Hematopoietic multipotent progenitor cell treated with erythropoietin and hydrocortisone succinate and interleukin-3 and kit ligand, for 15 days (in vitro differentiated cells): ENCODE measurements at regions not wholly inside any gene's neighbourhood (a gene's known extent, or its start where the extent isn't known, plus 50 kb on each side); places are given as distances from the start of the nearest gene placed in this dataset.
"Not testable (repeated sequence)": the region's sequence is repeated elsewhere in the genome, so short reads cannot be mapped to it uniquely, and the experiment has no call there.

Experiments
- DNase-seq: peaks from one replicate; pipeline ENCODE4 v3.0.0-alpha.2; 2015; ENCODE audit warnings: low spot score

DNA sequence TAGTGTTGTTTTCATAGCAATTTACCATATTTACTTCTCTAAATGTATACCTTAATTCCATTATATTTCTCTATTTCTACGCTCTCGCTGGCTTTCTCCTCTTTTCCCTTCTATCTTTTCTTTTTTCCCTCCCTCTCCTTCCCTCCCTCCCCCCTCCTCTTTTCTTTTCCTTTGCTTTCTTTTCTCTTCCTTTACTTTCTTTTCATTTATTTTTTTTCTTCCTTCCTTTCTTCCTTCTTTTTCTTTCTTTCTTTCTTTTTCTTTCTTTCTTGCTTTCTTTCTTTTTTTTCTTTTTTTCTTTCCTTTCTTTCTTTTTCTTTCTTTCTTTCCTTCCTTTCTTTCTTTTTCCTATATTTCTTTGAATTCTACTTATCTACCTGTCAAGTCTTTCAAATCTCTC lies 533.0 kb upstream of the POT1 start:
- DNase-seq = no peak

DNA sequence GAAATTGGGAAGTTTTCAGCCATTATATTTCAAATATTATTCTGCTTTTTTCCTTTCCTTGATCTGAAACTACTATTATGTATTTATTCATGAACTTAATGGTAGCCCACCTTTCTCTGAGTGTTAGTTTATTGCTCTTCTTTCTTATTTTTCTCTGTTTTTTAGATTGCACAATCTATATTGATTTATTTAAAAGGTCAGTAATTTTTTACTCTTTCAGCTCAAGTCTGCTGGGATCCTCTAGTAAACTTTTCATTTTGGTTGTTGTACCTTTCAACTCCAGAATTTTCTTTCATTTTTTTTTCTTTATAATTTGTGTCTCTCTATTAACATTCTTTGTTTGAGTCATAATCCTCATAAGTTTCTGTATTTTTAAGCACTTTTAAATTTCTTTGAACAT lies 529.4 kb upstream of the POT1 start:
- DNase-seq = no peak

DNA sequence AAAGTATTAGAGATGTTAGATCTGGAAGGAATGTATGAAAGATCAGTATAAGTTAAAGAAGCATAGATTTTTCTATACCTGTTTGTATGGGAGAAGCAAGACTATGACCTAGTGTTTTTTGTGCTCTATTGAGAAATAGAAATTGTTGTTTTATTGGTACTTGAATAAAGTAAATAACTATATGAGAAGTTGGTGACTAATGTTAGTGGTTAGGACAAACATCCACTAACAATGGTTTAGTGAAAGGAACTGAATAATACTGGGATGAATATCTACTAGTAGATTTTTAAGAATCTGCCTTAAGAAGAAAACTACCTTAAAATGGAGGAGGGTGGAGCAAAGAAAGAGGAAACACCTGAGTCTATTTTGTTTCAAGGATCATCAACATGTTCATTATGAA lies 521.1 kb upstream of the POT1 start:
- DNase-seq = no peak

DNA sequence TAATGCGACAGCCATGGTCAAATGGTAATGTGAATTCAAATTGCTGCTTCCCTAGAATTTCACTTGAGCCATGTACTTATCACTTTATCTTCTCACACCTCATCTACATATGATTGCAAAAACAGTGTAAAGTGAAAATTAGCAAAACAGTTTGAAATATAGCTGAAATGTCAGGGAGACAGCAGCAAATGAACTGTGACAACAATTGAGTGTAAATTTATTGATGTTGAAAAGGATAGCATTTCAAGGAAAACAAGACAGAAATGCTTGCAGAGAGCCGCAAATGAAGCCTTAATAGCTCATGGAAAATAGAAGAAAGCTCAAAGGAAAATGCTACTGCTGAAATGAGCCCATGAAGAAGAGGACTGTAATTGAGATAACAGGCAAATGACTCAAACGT lies 516.2 kb upstream of the POT1 start:
- DNase-seq = no peak

DNA sequence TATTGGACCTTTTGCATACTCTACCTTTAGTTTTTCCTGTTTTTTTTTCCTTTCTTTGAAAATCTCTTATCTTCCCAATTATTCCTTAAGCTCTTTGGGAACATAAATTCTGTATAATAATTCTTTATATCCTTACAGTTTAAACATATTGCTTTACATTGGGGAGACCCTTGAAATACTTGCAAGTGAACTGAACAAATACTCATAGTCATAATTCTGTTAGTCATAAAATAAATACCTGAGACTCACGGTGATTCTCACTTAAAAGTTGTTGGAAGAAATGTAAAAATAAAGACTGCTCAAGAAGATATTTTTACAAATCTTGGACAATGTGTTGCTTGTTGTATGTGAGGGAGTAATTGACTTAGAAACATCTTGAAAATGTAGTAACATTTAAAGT lies 515.2 kb upstream of the POT1 start:
- DNase-seq = no peak

DNA sequence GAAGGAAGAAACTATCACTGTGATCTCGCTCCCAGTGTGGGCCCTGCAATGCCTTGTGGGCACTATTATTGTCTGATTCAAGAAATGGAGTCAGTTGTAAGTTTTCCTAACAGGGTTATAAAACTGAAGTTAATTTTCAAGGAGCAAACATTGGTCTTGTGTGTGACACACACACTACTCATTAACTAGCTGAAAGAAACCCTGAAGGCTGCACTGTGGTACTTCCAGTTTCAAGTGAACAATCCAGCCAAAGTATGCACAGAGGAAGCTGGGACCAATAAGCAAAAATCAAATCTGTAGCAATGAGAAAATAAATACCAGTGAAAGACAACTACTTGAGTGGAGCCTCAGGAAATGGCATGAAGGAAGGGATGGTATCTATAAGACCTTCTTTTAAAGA lies 506.6 kb upstream of the POT1 start:
- no peak for DNase-seq

DNA sequence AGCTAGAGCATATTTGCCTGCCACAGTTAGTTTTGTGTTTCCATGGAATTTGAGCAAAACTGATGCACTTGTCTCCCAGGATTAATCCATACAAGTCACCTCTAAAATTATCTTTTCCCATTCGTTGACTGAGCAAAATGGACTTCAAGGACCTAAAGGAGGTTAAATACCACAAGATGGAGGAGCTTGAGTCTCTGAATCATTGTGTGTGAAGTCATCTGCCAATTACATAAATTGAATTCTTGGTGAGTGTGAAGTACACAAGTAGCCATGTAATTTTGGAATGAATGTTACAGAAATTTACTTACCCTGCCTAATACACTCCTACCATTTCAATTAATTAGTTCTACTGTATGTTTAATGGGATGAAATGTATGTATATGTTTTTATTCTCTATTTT lies 501.7 kb upstream of the POT1 start:
- no peak for DNase-seq

DNA sequence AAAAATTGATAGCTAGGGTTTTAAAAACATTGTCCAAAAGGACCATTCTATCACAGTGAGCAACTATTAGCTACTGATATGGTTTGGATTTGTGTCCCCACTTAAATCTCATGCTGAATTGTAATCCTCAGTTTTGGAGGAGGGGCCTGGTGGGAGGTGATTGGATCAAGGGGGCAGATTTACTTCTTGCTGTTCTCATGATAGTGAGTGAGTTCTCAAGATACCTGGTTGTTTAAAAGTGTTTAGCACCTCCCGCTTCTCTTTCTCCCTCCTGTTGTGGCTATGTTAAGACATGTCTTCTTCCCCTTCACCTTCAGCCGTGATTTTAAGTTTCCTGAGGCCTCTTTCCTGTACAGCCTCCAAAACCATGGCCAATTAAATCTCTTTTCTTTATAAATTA lies 500.4 kb upstream of the POT1 start:
- DNase-seq = no peak

DNA sequence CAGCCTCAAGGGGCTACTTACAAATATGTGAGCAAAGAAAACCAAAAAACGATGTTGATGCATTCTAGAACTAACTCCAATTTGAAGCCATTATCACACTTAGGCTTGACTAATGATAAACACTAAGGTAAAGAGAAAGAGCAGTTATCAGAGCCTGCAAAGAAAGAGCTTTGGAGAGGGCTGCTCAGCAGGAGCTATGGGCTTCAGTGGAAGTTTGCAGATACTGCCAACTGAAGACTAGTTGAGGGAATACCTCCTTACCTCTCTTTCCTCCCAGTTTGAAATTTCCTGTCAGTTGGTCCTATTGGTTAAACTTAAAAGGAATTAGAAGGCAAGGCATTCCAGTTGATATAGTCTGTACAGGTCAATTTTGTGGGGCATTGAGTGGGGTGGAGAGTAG lies 498.1 kb upstream of the POT1 start:
- DNase-seq = no peak

DNA sequence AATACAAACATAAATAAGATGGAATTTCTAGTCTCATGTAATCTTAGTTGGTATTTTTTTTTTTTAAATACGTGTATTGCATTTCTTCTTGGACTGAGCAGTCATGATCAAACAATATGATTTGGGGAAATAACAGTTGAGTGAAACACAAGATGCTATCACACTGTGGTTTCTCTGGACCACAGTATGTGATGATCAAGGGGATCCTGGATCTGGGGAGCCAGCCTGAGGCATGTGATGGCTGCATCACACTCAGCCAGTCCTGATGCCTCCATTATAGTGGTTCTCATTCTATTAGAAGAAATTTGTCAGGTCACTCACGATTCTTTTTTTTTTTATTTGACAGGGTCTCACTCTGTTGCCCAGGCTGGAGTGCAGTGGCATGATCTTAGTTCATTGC lies 495.9 kb upstream of the POT1 start:
- DNase-seq = no peak

DNA sequence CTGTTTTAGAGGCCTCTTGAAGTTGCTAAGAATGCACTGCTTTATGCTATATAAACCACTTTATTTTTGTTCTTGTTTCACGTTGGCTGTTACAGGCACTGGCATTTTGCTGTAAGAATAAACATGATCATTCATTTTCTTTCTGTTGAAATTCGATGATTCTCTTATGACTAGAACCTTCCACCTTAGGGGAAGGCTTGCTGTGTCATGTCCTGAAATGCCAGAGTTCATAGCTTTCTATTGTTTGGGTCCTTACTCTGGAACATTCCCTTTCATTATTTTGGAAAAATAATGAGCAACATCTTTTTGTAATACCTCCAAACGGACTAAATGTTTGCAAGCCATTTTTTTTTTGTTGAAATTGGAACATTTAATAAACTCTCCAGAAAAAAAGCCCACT lies 495.1 kb upstream of the POT1 start:
- DNase-seq = no peak

DNA sequence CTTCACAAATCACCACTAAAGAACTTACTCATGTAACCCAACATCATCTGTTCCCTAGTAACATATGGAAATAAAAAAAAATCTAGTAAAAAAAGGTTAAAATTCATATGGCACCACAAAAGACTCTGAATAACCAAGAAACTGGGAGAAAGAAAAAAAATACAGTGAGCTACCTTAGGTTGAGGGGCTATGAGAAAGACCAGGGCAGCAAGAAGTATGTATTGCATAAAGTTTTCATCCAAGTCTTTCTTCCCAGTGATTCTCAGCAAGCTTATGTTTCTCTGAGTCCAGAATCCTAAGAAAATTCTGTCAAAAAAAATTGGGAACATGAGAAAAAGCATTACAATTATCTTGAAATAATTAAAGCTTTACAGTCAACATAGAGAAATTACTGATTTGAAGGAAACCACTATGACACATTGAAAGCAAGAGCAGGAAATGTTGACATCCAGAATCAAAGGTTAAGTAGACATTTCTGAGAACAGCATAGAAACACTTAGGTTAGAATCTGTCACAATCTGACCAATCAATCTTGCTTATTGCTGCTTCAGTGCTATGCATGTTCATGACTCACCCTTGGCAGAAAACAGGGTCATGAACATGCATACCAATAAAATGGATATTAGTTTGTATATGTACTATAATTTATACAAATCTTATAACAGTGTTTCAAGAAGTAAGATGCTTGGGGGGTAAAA lies 494.0 kb upstream of the POT1 start:
- DNase-seq = no peak

DNA sequence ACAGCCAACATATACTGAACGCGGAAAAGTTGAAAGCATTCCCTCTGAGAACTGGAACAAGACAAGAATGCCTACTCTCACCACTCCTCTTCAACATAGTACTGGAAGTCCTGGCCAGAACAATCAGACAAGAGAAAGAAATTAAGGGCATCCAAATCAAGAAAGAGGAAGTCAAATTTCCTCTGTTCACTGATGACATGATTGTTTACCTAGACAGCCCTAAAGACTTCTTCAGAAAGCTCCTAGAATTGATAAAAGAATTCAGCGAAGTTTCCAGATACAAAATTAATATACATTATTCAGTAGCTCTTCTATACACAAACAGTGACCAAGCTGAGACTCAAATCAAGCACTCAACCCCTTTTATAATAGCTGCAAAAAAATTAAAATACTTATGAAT lies 491.8 kb upstream of the POT1 start:
- not testable (repeated sequence) for DNase-seq

DNA sequence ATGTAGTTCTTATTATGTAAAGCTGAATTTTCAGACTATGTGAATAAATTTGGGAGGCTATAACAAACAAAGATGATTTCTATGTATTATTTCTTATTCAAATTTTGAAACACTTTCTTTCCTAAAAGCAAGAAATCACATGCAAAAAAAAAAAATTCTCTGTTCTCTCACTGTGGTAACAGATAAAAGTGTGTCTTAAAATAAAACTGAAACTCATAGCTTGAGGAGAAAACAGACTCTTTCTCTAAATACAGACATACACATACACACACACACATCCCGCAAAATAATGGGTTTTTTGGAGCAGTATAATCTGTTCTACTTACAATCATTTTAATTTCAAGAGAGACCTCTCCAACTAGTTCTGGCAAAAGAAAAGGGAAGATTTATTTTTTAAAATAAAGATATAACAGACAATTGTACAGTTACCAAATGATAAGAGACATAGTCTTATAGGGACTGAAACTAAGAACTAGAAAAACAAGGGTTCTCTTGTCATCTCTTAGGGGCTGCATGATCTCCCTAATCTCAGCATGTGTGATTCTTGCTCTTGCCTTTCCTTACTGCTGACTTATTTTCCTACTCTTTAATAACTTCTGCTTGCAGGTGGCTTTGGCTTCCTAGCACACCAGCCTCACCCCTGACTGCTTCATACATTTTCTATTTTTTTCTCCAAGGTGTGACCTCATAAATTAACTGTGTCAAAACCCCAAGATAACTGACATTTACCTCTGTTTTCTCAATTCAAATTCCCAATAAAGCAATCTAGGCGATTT lies 483.5 kb upstream of the POT1 start:
- DNase-seq = no peak

DNA sequence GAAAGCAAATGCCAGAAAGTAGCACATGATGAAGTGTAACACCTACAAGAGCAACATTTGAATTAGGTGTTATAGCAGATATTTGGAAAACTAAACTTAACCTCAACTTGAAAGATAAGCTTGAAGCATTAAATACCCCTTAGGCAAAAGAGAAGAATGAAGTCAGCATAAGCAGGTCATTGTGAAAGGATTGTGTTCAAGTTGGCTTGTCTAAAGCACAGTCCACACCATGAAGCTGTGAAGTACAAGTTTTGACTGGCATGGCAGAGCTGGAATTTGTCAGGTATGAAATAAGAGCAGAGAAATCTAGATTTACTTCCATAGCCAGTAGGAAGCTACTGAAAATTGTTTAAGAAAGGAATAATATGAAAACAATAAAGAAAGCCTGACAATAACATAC lies 480.3 kb upstream of the POT1 start:
- DNase-seq = no peak

DNA sequence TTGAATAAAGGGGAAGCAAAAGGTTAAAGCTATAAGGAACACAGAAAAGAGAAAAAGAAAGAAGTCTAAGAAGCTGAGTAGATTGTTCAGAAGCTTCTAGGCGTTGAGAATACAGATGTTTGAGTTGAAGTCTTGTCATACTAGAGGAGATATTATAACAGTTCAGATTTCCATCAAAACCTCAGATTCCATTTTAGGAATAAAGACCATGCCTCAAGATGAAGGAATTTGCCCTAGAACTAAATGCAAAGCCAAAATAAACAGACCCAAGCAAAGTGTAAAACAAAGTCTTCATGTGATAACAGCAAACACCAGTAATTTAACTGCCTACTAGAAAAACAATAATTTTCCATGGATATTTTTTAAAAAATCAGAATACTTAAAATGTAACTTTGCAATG lies 476.5 kb upstream of the POT1 start:
- DNase-seq = no peak

DNA sequence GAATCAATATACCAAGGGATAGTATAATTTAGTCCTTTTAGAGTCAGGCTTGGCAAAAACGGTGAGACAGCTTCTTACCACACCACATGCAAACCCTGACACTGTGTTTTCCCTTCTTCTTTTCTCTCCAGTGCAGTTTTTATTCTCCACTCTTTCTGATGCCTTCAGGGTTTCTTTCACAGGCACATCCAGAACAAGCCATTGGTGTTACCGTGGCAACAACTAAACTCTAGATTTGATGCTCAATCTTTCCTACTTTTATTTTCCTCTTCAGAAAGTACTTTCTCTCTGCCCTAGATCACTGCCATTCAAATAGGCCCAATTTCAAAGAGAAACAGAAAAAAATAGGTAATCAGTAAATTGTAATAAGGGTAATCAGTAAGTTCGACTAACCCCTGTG lies 469.8 kb upstream of the POT1 start:
- DNase-seq = no peak

DNA sequence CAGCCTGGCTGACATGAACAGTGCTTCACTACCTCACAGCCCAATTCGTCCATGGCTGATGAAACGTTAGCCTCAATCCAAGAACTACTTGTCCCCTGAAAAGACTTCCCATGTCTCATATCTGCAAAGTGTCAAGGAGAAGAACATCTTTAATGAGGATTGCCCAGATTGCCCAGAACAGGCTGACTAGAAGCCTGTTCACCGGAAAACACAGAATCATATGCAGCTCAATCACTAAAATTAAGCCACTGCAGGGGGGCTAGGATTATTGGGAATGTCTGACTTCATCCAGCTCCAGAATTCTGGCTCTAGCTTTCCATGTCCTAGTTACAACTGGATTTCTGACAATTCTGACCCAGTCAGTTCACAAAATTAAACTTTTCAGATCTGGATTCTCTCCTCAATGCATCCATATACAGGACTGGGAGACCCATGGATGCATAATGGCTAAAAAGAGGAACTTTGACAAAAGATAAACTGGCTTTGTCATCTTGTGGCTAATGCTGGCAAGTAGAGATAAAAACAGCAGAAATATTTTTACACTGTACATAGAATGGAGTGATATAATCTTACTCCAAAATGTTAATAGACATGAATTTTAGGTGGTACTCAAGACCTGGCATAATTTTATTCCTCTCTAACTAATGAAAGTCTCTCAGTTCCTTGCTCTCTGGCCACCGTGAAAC lies 467.0 kb upstream of the POT1 start:
- DNase-seq = no peak

DNA sequence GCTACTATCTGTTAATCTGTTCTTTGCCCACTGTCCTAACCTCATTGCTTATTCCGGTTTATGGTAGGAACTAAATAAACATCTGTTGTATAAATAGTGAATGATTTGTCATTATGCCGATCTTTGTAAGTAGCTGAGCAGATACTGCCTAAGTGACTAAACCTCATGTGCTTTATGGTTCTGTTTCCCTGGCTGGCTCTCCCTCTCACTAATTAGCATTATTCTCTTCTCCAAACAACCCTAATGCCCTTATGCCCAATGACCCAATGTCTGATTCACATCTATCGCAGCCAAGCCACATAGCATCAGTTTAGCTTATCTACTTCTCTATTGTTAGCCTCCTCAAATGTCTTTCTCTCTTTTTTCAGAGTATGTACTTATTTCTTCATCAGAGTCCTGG lies 462.3 kb upstream of the POT1 start:
- no peak for DNase-seq

DNA sequence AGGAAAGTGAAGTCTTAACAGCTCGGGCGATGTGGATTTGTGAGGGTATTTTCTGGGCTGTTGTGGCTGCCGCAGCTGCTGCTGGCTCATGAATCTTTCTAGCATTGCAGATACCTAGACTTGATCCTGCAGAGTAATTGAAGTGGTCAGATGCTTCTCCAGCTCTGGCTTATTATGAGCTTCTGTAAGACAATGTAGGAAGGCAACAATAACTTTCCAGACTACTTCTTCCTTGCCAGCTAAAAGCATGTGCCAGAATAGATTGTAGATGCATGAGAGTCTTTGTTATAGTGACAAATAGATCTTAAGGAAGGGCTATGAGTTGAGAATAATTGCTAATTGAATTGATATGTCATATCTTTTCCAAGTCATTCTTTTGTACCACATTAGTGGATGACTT lies 461.4 kb upstream of the POT1 start:
- DNase-seq = no peak

DNA sequence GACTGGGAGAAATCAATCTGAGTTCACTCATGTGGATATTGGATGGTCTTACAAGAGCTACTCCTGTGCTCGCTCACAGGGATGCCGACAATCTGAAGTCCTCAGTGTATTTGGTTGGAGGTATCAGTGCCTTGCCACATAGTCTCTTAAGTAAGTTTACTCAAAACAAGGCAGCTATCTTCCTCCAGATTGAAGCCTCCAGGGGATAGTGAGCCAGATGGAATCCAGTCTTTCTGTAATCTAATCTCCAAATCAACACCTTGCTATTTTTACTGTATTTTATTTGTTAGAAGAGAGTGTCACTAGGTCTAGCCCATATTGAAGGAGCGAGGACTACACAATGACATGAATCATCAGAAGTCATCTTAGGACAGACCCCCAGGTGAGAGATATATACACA lies 456.6 kb upstream of the POT1 start:
- no peak for DNase-seq

DNA sequence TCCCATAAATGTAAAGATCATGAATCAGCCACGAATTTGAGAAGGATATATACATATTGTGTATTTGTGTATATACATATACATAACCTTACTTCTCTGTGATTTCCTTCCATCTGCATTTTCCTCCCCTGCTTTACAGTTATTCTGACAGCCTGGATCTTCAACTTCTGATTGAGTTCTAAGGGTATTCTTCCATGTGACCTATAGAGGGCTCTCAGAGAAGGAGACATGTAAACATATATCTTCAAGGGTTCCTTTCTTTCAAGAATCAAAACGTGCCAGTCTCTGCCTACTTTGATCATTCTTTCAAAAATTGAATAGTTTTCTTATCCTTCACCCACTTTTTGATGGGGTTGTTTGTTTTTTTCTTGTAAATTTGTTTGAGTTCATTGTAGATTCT lies 453.7 kb upstream of the POT1 start:
- DNase-seq = no peak

DNA sequence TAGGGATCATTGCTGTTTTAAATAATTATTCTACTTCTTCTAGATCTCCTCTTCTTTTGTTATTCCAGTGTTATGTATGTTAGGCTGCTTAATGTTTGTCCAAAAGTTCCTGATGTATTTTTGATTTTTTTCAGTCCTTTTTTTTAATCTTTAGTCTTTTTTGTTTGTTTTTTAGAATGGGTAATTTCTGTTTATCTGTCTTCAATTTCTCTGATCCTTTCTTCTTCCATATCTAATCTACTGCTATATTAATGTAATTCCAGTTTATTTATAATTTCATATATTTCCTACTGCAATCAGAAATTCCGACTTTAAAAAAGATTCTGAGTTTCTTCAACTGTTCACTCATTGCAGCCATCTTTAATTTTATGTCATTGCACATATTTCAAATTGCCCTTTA lies 452.8 kb upstream of the POT1 start:
- no peak for DNase-seq

DNA sequence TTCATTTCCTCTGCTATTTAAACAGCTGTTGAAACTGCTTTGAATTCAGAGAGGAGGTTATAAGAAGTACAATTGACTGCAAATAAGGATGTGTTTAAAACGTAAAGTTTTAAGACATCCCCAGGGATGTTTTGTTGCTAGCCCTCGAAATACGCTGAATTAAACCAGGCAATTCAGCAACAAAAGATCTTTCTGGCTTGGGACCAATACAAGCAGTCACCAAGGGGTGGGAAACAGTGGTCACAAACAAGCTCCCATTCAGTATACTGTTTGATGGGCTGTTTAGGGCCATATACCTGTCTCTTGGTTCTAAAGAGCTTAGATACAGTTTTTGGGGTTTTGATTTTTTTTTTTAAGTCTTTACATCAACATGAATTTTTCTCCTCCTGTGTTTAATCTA lies 446.3 kb upstream of the POT1 start:
- DNase-seq = no peak
